GM23338 (cell line): ENCODE measurements at regions not wholly inside any gene's neighbourhood (a gene's known extent, or its start where the extent isn't known, plus 50 kb on each side); places are given as distances from the start of the nearest gene placed in this dataset.

Experiments used
- CREB1 ChIP-seq: fragments of 250-450 bp; sonication (Bioruptor Pico); IDR thresholded peaks from 2 replicates; pipeline ENCODE4 v1.5.0; 2020; ENCODE audit warnings: low read depth, mild to moderate bottlenecking, moderate library complexity
- CTCF ChIP-seq, 2 experiments: fragments of 200-600 bp in 1 of 2; sonication (generic) in 1 of 2; conservative IDR thresholded peaks; 2 replicates each; pipeline versions ENCODE4 v1.5.1 to v1.6.1; 2016 to 2017; ENCODE audit warnings: antibody characterized with exemption in 2 of 2, low read depth in 2 of 2, mild to moderate bottlenecking in 2 of 2, moderate library complexity in 1 of 2
- EZH2 ChIP-seq: fragments of 200-600 bp; sonication (generic); IDR thresholded peaks from one replicate; pipeline ENCODE4 v1.8.0; 2017; ENCODE audit warnings: antibody characterized with exemption, mild to moderate bottlenecking, low read depth; ENCODE audit not compliant: unreplicated experiment
- JUNB ChIP-seq: IDR thresholded peaks from one replicate; pipeline ENCODE4 v1.6.1; 2016; ENCODE audit warnings: antibody characterized with exemption; ENCODE audit not compliant: unreplicated experiment
- POLR2AphosphoS5 ChIP-seq: IDR thresholded peaks from 2 replicates; pipeline ENCODE4 v1.6.1; 2016; ENCODE audit warnings: antibody characterized with exemption, low read depth
- REST ChIP-seq: IDR thresholded peaks from one replicate; pipeline ENCODE4 v1.6.1; 2018; ENCODE audit warnings: antibody characterized with exemption; ENCODE audit not compliant: unreplicated experiment
- ZNF331 ChIP-seq: fragments of 250-450 bp; sonication (Bioruptor Pico); IDR thresholded peaks from 2 replicates; pipeline ENCODE4 v1.5.0; 2020; ENCODE audit warnings: low read depth, mild to moderate bottlenecking, moderate library complexity

GRCh38 chr3:140748-141330 lies 55.7 kb upstream of the CHL1 start:
- TF ChIP-seq CREB1 (CRISPR knock-in tag) (no peak), CTCF (conservative IDR thresholded peaks at IDR 0.05; ENCODE audit: low read depth in 2 of 2) (no peak), REST (no peak), ZNF331 (CRISPR knock-in tag) (no peak), EZH2 (no peak), POLR2AphosphoS5 (no peak), JUNB (no peak)
